ENCODE measurements at regions not wholly inside any gene's neighbourhood (a gene's known extent, or its start where the extent isn't known, plus 50 kb on each side); places are given as distances from the start of the nearest gene placed in this dataset.

- TF ChIP-seq CTCF (IDR thresholded peaks at IDR 0.05; ENCODE audit: control insufficient read depth, extremely low read depth, insufficient read depth), result no peak
- H3K4me3 ChIP-seq (ENCODE audit: low read depth, low read length), result no peak overlapping the region
- no peak for DNase-seq (ENCODE audit: low read depth)
Measured at GRCh38 chr9:17929506-17929905, 350.6 kb downstream of the SH3GL2 start.

- H3K4me3 ChIP-seq (ENCODE audit: low read depth, low read length), result no peak overlapping the region
- TF ChIP-seq CTCF (IDR thresholded peaks at IDR 0.05; ENCODE audit: control insufficient read depth, extremely low read depth, insufficient read depth), result no peak
- peak; percentile 4 for DNase-seq (ENCODE audit: low read depth)
Measured at GRCh38 chr9:17930071-17930470, 351.2 kb downstream of the SH3GL2 start.

DNA sequence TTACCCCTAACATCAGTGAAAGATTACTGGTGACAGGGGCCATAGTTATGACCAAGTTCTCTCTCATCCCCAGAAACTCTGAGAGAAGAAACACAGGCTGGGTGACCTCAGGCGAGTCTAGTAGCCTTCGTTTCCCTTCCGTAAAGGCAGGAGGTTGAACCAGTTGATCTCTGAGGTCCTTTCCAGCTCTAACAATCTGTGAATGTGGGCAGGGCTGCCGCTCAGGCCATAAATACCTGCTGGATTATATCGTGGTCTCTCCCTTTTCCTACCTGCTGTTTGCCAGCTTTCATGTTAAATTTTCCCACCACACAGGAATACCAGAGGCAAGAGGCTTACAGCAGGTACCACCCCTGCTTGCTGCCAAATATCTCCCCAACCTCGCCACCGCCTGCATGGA is 357.5 kb downstream of the SH3GL2 start:
- no peak for DNase-seq (ENCODE audit: low read depth)
- TF ChIP-seq CTCF (IDR thresholded peaks at IDR 0.05; ENCODE audit: control insufficient read depth, extremely low read depth, insufficient read depth), result no peak
- no peak overlapping the region for H3K4me3 ChIP-seq (ENCODE audit: low read depth, low read length)

- TF ChIP-seq CTCF (IDR thresholded peaks at IDR 0.05; ENCODE audit: control insufficient read depth, extremely low read depth, insufficient read depth), result no peak
- no peak for DNase-seq (ENCODE audit: low read depth)
Measured at GRCh38 chr9:17938035-17938655, 359.3 kb downstream of the SH3GL2 start.

DNA sequence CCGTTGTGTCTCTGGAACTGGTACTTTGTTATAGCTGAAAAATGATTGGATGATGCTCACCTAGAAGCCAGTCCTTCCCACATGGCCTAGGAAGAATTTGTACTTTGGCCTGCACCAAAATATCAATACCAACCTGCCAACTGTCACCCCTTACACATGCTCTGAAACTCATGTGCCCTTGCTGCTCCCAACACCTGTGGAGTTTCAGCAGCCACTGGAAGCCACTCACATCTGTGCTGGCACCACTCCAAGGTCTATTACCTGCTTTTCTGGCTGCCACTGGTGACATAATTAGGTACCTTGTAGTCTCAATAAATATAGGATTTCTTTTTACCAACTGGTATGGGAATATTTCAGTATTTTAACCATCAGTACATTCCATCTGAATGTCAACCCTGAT is 363.6 kb downstream of the SH3GL2 start:
- no peak for DNase-seq (ENCODE audit: low read depth)
- TF ChIP-seq CTCF (IDR thresholded peaks at IDR 0.05; ENCODE audit: control insufficient read depth, extremely low read depth, insufficient read depth), result no peak
- H3K4me3 ChIP-seq (ENCODE audit: low read depth, low read length), result no peak overlapping the region

More at GRCh38 chr9:17938035-17938655, 359.3 kb downstream of the SH3GL2 start:
- H3K4me3 ChIP-seq (ENCODE audit: low read depth, low read length), result no peak overlapping the region

- TF ChIP-seq CTCF (IDR thresholded peaks at IDR 0.05; ENCODE audit: control insufficient read depth, extremely low read depth, insufficient read depth), result no peak
- DNase-seq (ENCODE audit: low read depth), result no peak
- no peak overlapping the region for H3K4me3 ChIP-seq (ENCODE audit: low read depth, low read length)
Measured at GRCh38 chr9:17955409-17955808, 376.5 kb downstream of the SH3GL2 start.

- H3K4me3 ChIP-seq (ENCODE audit: low read depth, low read length), result no peak overlapping the region
- TF ChIP-seq CTCF (IDR thresholded peaks at IDR 0.05; ENCODE audit: control insufficient read depth, extremely low read depth, insufficient read depth), result no peak
- no peak for DNase-seq (ENCODE audit: low read depth)
Measured at GRCh38 chr9:17958363-17958762, 379.5 kb downstream of the SH3GL2 start.

Measured in LNCaP clone FGC (cell line).